Activated naive CD4-positive, alpha-beta T cell (primary cell): ENCODE measurements at regions not wholly inside any gene's neighbourhood (a gene's known extent, or its start where the extent isn't known, plus 50 kb on each side); places are given as distances from the start of the nearest gene placed in this dataset.
"Not testable (repeated sequence)": the region's sequence is repeated elsewhere in the genome, so short reads cannot be mapped to it uniquely, and the experiment has no call there.

Experiments used
- DNase-seq, 4 experiments: peaks; one replicate each; lab custom pipeline; 2025; lab: John Stamatoyannopoulos, UW

GRCh38 chr2:58364098-58364497 lies 123.0 kb upstream of the FANCL start:
- DNase-seq, result no peak

- no peak for DNase-seq
Measured at GRCh38 chr2:58358026-58358425, 116.9 kb upstream of the FANCL start.

DNA sequence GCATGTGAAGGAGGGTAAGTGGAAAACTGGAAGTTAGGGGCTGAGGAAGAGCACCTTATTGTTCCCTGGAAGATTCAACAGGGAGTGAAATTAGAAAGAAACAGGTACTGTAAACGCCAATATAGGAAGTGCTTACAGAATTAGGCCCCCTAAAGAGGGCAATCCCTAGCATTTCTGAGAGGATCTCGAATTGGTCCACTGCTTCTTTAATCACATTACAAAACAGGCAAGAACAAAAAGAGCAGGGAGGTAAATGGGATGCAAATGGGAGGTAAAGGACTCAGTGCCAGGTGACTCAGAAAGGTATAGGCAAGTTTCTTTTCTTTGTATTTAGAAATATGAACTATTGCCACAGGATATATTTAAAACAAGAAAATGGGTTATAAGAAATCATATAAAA lies 116.4 kb upstream of the FANCL start:
- no peak for DNase-seq

GRCh38 chr2:58354230-58354629 lies 113.1 kb upstream of the FANCL start:
- no peak for DNase-seq

DNA sequence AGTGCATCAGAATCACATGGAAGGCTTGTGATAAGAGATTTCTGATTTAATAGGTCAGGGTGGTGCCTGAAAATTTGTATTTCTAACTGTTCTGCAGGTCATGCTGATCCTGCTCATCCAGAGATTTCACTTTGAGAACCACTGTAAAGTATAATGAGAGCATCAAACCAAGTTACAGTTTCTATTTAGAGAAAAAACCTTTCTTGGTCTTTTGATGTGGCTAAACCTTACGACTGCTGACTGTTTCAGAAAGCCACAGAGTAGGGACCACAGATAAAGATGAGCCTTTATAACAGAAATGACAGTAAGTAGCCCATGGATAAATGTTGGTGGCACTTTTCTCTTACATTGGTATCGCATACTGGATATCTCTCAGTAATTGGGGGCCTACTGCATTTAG lies 109.4 kb upstream of the FANCL start:
- DNase-seq, result no peak

GRCh38 chr2:58347810-58348209 lies 106.7 kb upstream of the FANCL start:
- no peak for DNase-seq

GRCh38 chr2:58341047-58341446 lies 99.9 kb upstream of the FANCL start:
- no peak for DNase-seq

- no peak for DNase-seq
Measured at GRCh38 chr2:58339548-58340243, 98.6 kb upstream of the FANCL start.

- DNase-seq, result no peak
Measured at GRCh38 chr2:58336416-58336815, 95.3 kb upstream of the FANCL start.

DNA sequence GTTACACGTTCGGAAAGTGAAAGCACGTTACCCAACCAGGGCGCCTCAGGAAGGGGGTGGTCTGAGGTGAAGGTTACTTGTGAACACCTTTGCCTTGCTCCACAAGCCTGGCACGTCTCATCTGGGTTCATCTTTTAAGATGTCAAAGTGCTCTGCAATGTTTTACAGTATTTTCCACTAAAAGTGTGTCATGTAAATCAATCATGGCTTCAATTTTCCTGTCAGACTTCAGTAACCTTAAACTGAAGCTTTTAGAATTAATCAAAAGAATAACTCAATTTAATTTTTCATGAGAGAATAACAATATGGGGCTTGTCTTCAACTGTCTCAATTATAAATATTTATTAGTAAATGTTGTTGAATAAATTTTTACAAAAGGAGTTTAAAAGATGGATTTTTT lies 93.3 kb upstream of the FANCL start:
- no peak for DNase-seq

- DNase-seq, result not testable (repeated sequence)
Measured at GRCh38 chr2:58325296-58325895, 84.3 kb upstream of the FANCL start.

- no peak for DNase-seq
Measured at GRCh38 chr2:58319481-58319880, 78.4 kb upstream of the FANCL start.

DNA sequence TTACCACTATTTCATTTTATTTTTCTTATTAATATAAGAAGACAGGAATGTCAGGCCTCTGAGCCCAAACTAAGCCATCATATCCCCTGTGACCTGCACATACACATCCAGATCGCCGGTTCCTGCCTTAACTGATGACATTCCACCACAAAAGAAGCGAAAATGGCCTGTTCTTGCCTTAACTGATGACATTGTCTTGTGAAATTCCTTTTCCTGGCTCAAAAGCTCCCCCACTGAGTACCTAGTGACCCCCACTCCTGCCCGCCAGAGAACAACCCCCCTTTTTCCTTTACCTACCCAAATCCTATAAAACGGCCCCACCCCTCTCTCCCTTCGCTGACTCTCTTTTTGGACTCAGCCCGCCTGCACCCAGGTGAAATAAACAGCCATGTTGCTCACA lies 77.8 kb upstream of the FANCL start:
- not testable (repeated sequence) for DNase-seq

- DNase-seq, result no peak
Measured at GRCh38 chr2:58313926-58314325, 72.8 kb upstream of the FANCL start.

DNA sequence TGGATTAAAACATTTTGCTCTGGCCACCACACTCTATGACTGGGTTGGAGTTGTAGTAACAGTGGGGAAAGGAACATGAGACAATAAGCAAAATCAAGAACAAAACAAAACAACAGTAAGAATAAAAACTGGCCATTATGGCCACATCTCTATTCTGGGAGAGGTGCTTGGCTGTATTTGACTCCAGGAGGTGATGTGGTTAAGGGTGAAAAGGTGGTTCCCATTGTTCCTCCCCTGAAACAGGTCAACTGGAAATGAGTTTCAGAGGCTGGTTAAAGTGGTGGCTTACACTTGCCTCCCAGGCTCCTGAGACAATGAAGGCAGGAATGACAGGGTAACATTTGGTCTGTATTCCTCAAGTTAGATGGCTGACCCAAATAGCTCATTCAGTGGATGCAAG lies 67.3 kb upstream of the FANCL start:
- DNase-seq, result no peak

DNA sequence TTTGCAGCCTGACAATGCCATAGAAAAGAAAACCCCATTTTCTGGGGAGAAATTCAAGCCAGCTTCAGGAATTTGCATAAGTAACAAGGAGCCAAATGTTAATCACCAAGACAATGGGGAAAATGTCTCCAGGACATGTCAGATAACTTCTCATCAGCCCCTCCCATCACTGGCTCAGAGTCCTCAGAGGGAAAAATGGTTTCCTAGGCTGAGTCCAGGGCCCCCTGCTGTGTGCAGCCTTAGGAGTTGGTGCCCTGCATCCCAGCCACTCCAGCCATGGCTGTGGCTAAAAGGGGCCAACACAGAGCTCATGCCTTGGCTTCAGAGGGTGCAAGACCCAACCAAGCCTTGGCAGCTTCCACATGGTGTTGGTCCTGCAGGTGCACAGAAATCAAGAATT lies 63.7 kb upstream of the FANCL start:
- no peak for DNase-seq

DNA sequence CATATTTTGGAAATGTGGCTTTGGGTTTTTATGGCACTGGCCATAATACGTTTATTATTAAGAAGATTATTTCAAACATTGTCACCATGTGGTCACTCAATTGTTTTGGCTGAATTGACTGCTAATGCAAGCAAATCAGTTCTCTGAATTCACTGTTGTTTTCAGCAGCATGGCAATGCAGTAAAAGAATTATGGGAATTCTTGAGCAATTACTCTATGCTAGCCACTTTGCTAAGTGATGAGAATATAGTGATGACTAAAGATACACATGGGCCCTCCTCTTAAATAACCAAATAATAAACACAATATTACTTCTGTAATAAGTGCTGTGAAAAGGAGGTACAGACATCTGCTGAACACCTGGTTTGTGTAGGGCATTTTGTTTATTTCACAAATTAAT lies 58.0 kb upstream of the FANCL start:
- DNase-seq, result no peak

DNA sequence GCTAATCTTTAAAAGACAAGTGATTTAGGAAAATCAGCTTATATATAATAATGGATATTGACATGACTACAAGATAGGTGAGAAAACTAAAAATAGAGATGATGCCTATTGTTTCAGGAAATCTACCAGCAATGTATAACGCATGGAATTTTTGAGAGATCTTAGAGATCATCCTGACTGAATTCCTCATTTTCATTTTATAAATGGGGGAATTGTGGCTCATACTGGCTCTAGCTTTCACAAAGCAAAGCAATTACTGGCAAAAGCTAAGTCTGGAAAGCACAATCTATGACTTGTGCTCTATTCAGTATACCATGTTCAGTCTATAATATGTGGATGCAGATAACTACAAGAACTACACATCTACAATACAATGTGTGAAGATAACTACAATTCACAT lies 51.9 kb upstream of the FANCL start:
- DNase-seq, result no peak

GRCh38 chr2:58291726-58292438 lies 50.8 kb upstream of the FANCL start:
- no peak for DNase-seq
